HCT116 (cell line): ENCODE measurements at regions not wholly inside any gene's neighbourhood (a gene's known extent, or its start where the extent isn't known, plus 50 kb on each side); places are given as distances from the start of the nearest gene placed in this dataset.

Experiments used
- EGR1 ChIP-seq: IDR thresholded peaks from 2 replicates; pipeline ENCODE4 v1.6.1; 2012; ENCODE audit warnings: low read depth
- POLR2A ChIP-seq: IDR thresholded peaks from 2 replicates; pipeline ENCODE4 v1.7.0; 2011; ENCODE audit warnings: borderline replicate concordance; ENCODE audit not compliant: insufficient read depth, insufficient read length; ENCODE audit errors: extremely low read depth
- REST ChIP-seq: IDR thresholded peaks from 2 replicates; pipeline ENCODE4 v1.6.1; 2012; ENCODE audit warnings: low read depth
- SRF ChIP-seq: IDR thresholded peaks from 2 replicates; pipeline ENCODE4 v1.6.1; 2012; ENCODE audit warnings: low read depth
- TF ChIP-seq, protein P1 (sequence below), 3 experiments: fragments of 200-600 bp in 1 of 3; sonication (generic) in 1 of 3; IDR thresholded peaks in 2 of 3; conservative IDR thresholded peaks in 1 of 3; 2 replicates each; pipeline ENCODE4 v1.5.1; 2012 to 2017; ENCODE audit warnings: low read depth in 2 of 3, low read length in 2 of 3, antibody characterized with exemption in 1 of 3, borderline replicate concordance in 1 of 3, control low read depth in 1 of 3, mild to moderate bottlenecking in 1 of 3, mixed read lengths in 1 of 3, mixed run types in 1 of 3, moderate library complexity in 1 of 3; ENCODE audit not compliant: insufficient read depth in 1 of 3

DNA sequence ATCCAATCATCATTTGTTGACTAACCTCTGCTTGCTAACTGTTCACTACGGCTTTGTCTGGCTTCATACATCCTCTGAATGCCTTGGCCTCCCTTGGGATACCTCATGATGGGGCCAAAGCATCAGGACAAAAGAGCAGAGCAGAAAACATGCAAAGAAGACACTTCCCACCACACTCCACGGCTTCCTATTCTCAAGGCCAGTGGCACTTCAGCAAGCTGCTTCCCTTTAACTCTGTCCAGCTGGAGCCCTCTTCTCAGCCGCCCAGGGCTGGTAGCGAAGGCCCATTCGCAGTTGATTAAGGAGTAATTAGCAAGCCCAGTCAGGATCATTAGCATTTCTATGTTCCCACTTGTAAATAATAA, 224.3 kb upstream of the FGGY start:
- TF ChIP-seq, protein P1, sequence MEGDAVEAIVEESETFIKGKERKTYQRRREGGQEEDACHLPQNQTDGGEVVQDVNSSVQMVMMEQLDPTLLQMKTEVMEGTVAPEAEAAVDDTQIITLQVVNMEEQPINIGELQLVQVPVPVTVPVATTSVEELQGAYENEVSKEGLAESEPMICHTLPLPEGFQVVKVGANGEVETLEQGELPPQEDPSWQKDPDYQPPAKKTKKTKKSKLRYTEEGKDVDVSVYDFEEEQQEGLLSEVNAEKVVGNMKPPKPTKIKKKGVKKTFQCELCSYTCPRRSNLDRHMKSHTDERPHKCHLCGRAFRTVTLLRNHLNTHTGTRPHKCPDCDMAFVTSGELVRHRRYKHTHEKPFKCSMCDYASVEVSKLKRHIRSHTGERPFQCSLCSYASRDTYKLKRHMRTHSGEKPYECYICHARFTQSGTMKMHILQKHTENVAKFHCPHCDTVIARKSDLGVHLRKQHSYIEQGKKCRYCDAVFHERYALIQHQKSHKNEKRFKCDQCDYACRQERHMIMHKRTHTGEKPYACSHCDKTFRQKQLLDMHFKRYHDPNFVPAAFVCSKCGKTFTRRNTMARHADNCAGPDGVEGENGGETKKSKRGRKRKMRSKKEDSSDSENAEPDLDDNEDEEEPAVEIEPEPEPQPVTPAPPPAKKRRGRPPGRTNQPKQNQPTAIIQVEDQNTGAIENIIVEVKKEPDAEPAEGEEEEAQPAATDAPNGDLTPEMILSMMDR (IDR thresholded peaks at IDR 0.05 in 2 of 3, conservative IDR thresholded peaks at IDR 0.05 in 1 of 3; ENCODE audit: borderline replicate concordance in 1 of 3, insufficient read depth in 1 of 3, low read depth in 2 of 3, low read length in 2 of 3) = no peak
- TF ChIP-seq SRF (no peak), EGR1 (no peak), REST (no peak), POLR2A (no peak)
